ENCODE measurements at regions not wholly inside any gene's neighbourhood (a gene's known extent, or its start where the extent isn't known, plus 50 kb on each side); places are given as distances from the start of the nearest gene placed in this dataset.

DNA sequence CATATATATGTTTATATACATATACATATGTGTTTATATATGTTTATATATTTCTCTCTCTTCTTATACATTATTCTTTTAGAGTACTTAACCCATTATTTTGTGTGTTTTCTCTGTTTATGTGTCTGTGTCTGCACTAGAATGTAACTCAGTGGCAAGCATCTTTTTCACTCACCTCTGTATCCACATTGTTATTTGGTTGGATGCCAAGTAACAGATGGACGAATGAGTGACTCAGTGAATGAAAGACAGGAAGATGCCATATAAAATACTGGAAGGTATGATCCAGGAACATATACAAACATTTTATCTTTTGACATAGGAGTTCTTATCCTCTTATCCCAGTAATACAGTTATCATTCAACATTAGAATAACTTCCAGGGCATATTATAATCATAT lies 684.8 kb downstream of the RNF144A start:
- Mint-ChIP-seq H3K36me3 (ENCODE audit: unreplicated experiment) (no peaks in the 10 kb centered on the region), H3K27ac (ENCODE audit: unreplicated experiment) (no peak overlapping the region), H3K4me3 (ENCODE audit: unreplicated experiment) (no peak overlapping the region), H3K9me3 (ENCODE audit: unreplicated experiment) (peaks cover 1% of the 10 kb centered on the region), H3K27me3 (ENCODE audit: unreplicated experiment) (no peaks in the 10 kb centered on the region), H3K4me1 (ENCODE audit: low read depth, unreplicated experiment) (no peaks in the 10 kb centered on the region)
- TF ChIP-seq, protein P1, sequence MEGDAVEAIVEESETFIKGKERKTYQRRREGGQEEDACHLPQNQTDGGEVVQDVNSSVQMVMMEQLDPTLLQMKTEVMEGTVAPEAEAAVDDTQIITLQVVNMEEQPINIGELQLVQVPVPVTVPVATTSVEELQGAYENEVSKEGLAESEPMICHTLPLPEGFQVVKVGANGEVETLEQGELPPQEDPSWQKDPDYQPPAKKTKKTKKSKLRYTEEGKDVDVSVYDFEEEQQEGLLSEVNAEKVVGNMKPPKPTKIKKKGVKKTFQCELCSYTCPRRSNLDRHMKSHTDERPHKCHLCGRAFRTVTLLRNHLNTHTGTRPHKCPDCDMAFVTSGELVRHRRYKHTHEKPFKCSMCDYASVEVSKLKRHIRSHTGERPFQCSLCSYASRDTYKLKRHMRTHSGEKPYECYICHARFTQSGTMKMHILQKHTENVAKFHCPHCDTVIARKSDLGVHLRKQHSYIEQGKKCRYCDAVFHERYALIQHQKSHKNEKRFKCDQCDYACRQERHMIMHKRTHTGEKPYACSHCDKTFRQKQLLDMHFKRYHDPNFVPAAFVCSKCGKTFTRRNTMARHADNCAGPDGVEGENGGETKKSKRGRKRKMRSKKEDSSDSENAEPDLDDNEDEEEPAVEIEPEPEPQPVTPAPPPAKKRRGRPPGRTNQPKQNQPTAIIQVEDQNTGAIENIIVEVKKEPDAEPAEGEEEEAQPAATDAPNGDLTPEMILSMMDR (IDR thresholded peaks at IDR 0.05; ENCODE audit: partially characterized antibody, unreplicated experiment), result no peak
- no peak for DNase-seq

DNA sequence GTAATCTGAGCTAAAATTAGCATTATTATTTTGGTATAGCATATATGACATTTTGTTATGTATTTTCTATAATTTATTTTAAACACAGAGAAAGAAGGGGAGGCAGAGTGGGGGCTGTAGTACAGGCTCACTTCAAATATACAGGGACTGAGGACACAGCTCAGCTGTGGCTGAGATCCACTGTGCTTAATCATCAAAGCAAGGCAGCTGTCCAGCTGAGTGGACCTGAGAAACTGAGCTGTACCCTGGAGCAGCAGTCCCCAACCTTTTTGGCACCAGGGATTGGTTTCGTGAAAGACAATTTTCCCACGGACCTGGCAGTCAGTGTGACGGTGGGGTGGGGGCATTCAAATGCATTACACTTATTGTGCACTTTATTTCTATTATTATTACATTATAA lies 687.2 kb downstream of the RNF144A start:
- TF ChIP-seq, protein P1 (IDR thresholded peaks at IDR 0.05; ENCODE audit: partially characterized antibody, unreplicated experiment), result no peak
- no peaks in the 10 kb centered on the region for H3K36me3 Mint-ChIP-seq (ENCODE audit: unreplicated experiment)
- H3K27ac Mint-ChIP-seq (ENCODE audit: unreplicated experiment), result no peak overlapping the region
- no peaks in the 10 kb centered on the region for H3K4me1 Mint-ChIP-seq (ENCODE audit: low read depth, unreplicated experiment)
- DNase-seq, result no peak
- no peaks in the 10 kb centered on the region for H3K27me3 Mint-ChIP-seq (ENCODE audit: unreplicated experiment)
- peaks cover 1% of the 10 kb centered on the region for H3K9me3 Mint-ChIP-seq (ENCODE audit: unreplicated experiment)
- H3K4me3 Mint-ChIP-seq (ENCODE audit: unreplicated experiment), result no peak overlapping the region

DNA sequence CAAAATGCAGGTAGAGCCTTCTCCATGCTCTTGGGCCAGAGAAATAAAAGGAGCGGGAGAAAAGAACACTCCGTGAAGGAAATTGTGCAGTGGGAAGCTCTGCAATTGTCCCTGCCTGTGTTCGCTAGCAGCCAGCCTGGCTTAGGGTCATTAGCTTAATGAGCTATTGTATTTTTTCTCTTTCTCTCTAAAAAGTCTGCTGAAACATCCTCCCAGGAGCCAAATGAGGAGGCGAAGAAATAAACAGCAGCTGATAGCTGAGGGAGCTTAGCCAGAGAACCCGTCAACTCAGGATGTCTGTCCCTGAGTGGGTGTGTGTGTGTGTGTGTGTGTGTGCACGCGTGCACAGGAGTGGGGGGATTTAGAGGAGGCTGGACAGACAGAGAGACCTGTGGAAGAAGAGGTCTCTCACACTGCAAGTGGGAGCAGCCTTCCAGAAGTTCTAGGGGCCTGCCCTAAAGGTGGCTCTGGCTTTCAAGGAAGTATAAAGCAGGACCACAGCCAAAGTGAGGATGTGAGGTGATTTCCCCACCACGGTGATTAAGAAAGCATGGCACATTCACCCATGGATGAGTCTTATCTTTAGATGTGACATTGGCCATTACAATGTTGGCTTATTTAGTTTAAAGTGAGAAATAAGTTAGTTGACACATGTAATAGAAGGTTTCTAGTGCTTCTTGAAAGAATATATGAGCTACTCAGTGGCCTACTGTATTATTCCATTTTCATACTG lies 690.4 kb downstream of the RNF144A start:
- H3K4me3 Mint-ChIP-seq (ENCODE audit: unreplicated experiment), result no peak overlapping the region
- peaks cover 10% of the 10 kb centered on the region for H3K4me1 Mint-ChIP-seq (ENCODE audit: low read depth, unreplicated experiment)
- TF ChIP-seq, protein P1 (IDR thresholded peaks at IDR 0.05; ENCODE audit: partially characterized antibody, unreplicated experiment), result no peak
- H3K9me3 Mint-ChIP-seq (ENCODE audit: unreplicated experiment), result peaks cover 2% of the 10 kb centered on the region
- no peaks in the 10 kb centered on the region for H3K36me3 Mint-ChIP-seq (ENCODE audit: unreplicated experiment)
- no peak for DNase-seq
- no peak overlapping the region for H3K27ac Mint-ChIP-seq (ENCODE audit: unreplicated experiment)
- no peaks in the 10 kb centered on the region for H3K27me3 Mint-ChIP-seq (ENCODE audit: unreplicated experiment)

DNA sequence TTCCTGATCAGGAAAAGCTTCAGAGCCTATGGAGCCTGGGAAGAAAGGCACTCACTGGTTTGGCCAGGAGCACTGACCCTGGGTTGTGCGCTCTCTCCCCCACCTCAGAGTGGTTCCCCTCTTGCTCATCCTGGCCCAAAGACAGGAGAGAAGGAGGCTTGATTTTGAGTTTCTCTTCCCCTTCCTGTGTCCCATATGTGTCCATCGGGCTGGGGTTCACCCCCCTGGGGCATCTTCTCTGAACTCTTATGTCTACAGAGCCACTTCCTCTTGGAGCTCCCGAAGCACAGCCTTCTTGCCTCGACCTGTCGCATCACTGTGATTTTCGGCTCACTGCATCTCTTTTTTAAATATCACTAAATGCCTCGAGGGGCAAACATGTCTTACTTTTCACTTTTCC lies 692.3 kb downstream of the RNF144A start:
- H3K4me3 Mint-ChIP-seq (ENCODE audit: unreplicated experiment), result no peak overlapping the region
- TF ChIP-seq, protein P1 (IDR thresholded peaks at IDR 0.05; ENCODE audit: partially characterized antibody, unreplicated experiment), result no peak
- H3K4me1 Mint-ChIP-seq (ENCODE audit: low read depth, unreplicated experiment), result peaks cover 12% of the 10 kb centered on the region
- no peak for DNase-seq
- H3K9me3 Mint-ChIP-seq (ENCODE audit: unreplicated experiment), result peaks cover 7% of the 10 kb centered on the region
- no peak overlapping the region for H3K27ac Mint-ChIP-seq (ENCODE audit: unreplicated experiment)
- peaks cover under 1% of the 10 kb centered on the region for H3K27me3 Mint-ChIP-seq (ENCODE audit: unreplicated experiment)
- H3K36me3 Mint-ChIP-seq (ENCODE audit: unreplicated experiment), result no peaks in the 10 kb centered on the region

DNA sequence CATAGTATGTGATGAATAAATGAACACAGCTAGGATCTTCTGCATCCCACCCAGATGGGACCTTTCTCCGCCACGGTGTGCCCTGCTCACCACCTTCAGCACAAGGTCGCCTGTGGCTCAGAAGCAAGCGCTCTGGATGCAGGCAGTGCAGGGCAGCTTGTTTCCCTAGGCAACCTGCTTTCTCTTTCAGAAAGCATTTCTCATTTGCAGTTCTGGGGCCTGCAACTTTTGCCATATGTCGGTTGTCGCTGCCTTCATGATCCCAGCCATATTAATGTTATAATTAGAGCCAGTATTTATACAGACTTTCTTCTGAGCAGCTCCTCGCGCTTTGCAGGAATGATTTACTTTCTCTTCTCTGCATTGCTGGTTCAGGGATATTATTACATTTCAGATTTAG lies 692.8 kb downstream of the RNF144A start:
- TF ChIP-seq, protein P1 (IDR thresholded peaks at IDR 0.05; ENCODE audit: partially characterized antibody, unreplicated experiment), result no peak
- Mint-ChIP-seq H3K27me3 (ENCODE audit: unreplicated experiment) (peaks cover 2% of the 10 kb centered on the region), H3K4me1 (ENCODE audit: low read depth, unreplicated experiment) (peaks cover 12% of the 10 kb centered on the region), H3K4me3 (ENCODE audit: unreplicated experiment) (no peak overlapping the region), H3K9me3 (ENCODE audit: unreplicated experiment) (peaks cover 8% of the 10 kb centered on the region), H3K27ac (ENCODE audit: unreplicated experiment) (no peak overlapping the region), H3K36me3 (ENCODE audit: unreplicated experiment) (no peaks in the 10 kb centered on the region)
- no peak for DNase-seq
